Right ventricle myocardium superior (tissue), 1 donor: ENCODE measurements at regions not wholly inside any gene's neighbourhood (a gene's known extent, or its start where the extent isn't known, plus 50 kb on each side); places are given as distances from the start of the nearest gene placed in this dataset.
A peak's percentile ranks its signal among the peaks of the same experiment; 100 is the strongest.

ENCODE experiments used
- ATAC-seq: fragments of 200-7000 bp; cut with Tn5 transposase; one replicate; pipeline ENCODE4 v1.9.1; 2020; ENCODE audit warnings: mild to moderate bottlenecking; ENCODE audit not compliant: poor library complexity
- DNase-seq: peaks from one replicate; pipeline ENCODE4 v3.0.0-alpha.2; 2020
- intact Hi-C: fragments of 100-400 bp; cut with DNase I; formaldehyde crosslinking; loops from one replicate; pipeline ENCODE4 v1.11.2; 2022
- donor health status: DM: no; HTN: yes; CAD: no; lungs with severe emphysema.

- DNase-seq = no peak
- ATAC-seq = no peak
- intact Hi-C loops = no loop called here
Observed at GRCh38 chr9:126116351-126117157, 210.1 kb upstream of the MVB12B start.

GRCh38 chr9:126117158-126117425, 209.5 kb upstream of the MVB12B start:
- intact Hi-C loops = no loop called here
- no peak for ATAC-seq

DNA sequence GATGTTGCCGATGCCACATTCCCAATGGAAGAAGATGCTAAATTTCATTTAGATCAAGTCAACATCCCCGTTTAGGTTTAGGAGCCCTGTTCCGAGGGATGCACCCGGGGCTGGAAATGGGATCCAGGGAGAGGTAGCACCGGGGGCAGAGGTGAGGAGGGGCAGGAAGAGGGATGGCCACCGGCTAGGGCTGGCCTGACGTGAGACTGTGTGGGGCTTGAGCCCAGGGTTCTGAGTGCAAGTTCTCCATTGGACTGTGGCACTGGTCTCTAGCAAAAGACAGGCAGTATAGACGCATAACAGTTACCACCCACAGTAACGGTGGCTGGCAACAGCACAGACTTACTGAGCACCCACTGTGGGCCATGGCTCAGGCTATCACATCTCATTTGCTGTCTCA, 209.0 kb upstream of the MVB12B start:
- ATAC-seq (no peak), DNase-seq (no peak)
- intact Hi-C loops = no loop called here

More at GRCh38 chr9:126117158-126117425, 209.5 kb upstream of the MVB12B start:
- no peak for DNase-seq

DNA sequence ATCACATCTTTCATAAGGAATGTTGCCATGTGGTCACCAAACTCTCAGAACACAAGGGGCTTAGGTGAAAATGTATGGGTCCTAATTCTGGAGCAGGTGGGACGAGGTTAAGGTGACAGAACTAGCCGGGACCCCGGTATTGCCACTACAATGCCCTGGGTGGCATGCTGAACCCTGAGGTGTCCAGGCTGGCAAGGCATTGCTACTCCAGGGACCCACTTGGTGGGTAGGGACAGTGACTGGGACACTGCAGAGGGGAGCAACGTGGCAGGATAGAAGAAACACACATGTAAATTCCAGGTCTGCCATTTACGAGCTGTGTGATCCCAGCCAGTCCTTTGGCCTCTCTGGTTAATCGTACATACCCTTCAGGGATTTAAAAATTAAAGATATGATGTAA, 206.9 kb upstream of the MVB12B start:
- intact Hi-C loops = no loop called here
- ATAC-seq (no peak), DNase-seq (no peak)

GRCh38 chr9:126122901-126123616, 203.6 kb upstream of the MVB12B start:
- ATAC-seq (no peak), DNase-seq (no peak)
- intact Hi-C loops = no loop called here

- no peak for ATAC-seq
- DNase-seq = no peak
- intact Hi-C loops = no loop called here
Observed at GRCh38 chr9:126123927-126124326, 202.7 kb upstream of the MVB12B start.

- ATAC-seq (peak; percentile 62), DNase-seq (no peak)
Observed at GRCh38 chr9:126125177-126125576, 201.5 kb upstream of the MVB12B start.

DNA sequence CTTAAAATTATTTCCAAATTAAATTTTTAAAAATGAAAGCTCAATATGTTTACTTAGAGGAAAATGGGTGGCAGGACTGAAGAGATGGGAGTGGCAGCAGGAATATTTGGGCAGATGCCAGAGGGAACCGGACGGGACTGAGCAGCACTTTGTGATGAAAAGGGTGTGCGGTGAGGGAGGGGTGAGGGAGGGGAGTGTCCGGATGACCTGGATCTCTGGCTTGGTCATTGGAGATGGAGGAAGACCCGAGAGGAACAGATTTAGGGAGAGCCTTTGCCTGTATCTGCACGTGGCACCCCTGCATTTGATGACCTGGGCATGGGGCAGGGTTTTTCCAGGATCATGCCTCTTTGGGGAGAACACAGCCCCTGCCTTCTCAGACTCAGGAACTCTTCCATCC, 201.1 kb upstream of the MVB12B start:
- ATAC-seq = peak; percentile 55
- DNase-seq = no peak

More at GRCh38 chr9:126125177-126125576, 201.5 kb upstream of the MVB12B start:
- intact Hi-C loops = no loop called here

GRCh38 chr9:126125992-126126409, 200.6 kb upstream of the MVB12B start:
- DNase-seq (no peak), ATAC-seq (no peak)

More for the DNA sequence above, 201.1 kb upstream of the MVB12B start:
- intact Hi-C loops = no loop called here

DNA sequence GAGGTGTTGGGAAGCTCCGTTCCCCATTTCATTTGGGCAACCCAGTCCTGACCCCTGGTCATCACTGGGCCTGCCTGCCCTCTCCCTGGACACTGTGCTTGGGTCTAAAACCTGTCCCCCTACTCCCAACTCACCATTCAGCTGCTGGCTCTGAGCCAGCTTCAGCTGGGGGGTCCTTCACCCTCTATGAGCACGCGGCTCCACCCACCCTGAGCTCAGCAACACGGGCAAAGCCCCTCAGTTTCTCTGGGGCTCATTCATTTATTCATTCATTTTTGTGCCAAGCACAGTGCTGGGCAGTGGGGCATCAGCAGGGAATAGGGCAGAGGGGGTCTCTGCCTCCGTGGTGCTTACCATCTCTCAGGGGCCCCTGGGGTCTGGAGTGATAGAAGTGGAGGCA, 199.8 kb upstream of the MVB12B start:
- intact Hi-C loops = no loop called here
- no peak for ATAC-seq
- DNase-seq = no peak

More at GRCh38 chr9:126125992-126126409, 200.6 kb upstream of the MVB12B start:
- intact Hi-C loops = no loop called here

- intact Hi-C loops = no loop called here
- DNase-seq (no peak), ATAC-seq (no peak)
Observed at GRCh38 chr9:126127591-126127990, 199.0 kb upstream of the MVB12B start.

- DNase-seq (no peak), ATAC-seq (no peak)
- intact Hi-C loops = no loop called here
Observed at GRCh38 chr9:126128494-126129142, 198.0 kb upstream of the MVB12B start.

DNA sequence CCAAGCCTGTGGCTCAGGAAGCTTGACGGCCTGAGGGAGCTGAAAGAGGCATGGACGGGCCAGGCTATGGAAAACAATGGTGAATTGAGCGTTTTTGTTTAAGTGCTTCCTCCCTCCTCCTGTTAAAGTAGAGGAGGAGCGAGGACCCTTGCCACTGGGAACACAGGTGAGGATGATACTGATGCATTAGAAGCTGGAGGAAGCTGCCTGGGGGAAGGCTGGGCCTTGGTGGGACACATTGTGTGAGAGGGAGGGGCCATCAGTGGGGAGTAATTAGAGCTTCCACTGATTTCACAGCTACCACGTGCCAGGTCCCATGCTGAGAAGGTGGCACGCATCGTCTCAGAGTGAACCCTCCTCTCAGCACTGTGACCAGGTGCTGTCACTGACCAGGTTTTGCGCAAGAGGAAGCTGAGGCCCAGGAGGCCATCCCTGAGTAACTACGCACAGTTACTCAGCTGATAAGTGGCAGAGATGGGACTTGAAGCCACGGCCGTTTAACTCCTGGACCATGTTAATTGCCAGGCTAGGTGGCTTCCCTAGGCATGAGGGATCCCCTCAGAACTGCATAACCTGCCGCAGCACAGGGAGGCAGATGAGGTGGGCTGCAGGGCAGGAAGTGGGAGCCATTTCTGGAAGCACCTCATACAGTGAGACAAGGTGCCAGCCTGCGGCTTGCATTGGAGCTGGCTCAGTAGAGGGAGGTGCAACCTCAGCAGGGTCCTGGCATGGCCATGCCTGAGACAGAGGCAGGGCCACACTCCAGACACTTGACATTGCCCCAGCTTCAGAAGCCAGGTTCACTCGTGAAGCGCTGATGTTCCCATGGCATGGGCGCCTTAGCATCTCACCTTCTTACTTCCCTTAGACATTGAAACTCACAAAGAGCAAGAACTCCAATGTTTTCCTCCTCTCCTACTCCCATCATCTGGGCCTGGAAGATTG, 195.3 kb upstream of the MVB12B start:
- ATAC-seq = no peak
- DNase-seq = no peak

GRCh38 chr9:126132746-126133145, 193.9 kb upstream of the MVB12B start:
- intact Hi-C loops = no loop called here
- DNase-seq = no peak
- no peak for ATAC-seq

More for the DNA sequence above, 195.3 kb upstream of the MVB12B start:
- intact Hi-C loops = no loop called here

DNA sequence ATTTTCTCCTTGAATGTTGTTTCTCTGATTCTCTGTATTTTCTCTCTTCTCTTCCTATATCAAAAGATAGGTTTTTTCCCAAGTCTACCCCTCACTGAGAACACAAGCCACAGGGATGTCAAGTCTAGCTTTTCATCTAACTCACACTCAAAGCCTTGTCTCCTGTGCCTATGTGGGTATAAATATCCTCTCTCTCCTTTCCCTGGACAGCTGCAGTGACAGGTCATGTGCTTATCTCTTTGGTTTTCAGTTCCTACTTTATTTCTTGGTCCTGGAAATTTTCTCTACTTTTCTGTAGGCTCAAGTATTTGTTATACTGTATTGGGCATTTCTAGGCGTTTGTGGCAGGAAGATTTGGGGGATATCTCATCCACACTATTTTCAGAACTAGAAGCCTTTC, 182.4 kb upstream of the MVB12B start:
- intact Hi-C loops = no loop called here
- ATAC-seq = peak; percentile 78

DNA sequence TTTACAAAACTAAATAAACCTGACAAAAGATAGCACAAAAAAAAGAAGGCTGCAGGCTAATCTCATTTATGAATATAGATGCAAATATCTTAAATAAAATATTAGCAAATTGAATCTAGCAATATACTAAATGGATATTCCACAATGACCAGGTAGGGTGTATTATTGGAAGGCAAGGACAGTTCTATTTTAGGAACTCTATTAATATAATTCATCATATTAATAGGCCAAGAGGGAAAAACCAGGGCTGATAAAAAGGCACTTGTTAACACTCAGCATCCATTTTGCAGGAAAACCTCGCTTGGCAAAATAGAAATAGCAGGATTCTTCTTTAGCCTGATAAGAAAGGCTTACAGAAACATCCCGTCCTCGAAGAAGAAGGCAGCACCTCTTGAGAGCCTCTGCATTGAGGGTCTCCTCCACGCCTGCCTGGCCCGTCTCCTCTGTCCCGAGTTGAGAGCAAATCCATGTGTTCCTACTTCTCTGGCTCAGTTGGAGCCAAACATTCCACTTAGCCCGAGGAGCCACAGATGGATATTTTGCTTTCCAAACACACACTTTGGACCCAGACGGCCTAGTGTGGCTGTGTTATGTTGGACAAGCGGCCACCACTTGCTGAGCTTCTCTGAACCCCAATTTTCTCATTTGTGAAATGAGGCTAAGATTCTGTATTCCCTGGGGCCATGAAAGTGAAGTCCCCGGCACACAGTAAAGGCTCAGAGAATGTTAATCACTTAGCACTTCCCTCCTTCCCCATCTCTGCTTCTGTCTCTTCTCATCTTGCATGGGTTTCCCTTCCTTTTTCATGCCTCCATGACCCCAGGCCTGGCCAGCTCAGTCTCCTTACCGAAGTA, 181.8 kb upstream of the MVB12B start:
- DNase-seq (no peak), ATAC-seq (peak; percentile 87)

More for the DNA sequence above, 182.4 kb upstream of the MVB12B start:
- no peak for DNase-seq

GRCh38 chr9:126145887-126146253, 180.8 kb upstream of the MVB12B start:
- DNase-seq (no peak), ATAC-seq (no peak)
- intact Hi-C loops = no loop called here

More for the DNA sequence above, 181.8 kb upstream of the MVB12B start:
- intact Hi-C loops = no loop called here
